IMR-90 (cell line): ENCODE measurements at regions not wholly inside any gene's neighbourhood (a gene's known extent, or its start where the extent isn't known, plus 50 kb on each side); places are given as distances from the start of the nearest gene placed in this dataset.

ENCODE experiments used
- ATAC-seq: fragments of 200-7000 bp; cut with Tn5 transposase; 2 replicates; pipeline ENCODE4 v1.9.1; 2020; ENCODE audit warnings: low read depth, mild to moderate bottlenecking, moderate library complexity
- BruUV-seq: library from RNA; stranded (reverse); fragments of 400-500 nt; replicated peaks from 2 replicates; lab custom pipeline; 2021; lab: Mats Ljungman, UMichigan
- CTCF ChIA-PET: fragments of 300-600 bp; formaldehyde crosslinking; extraction: SDS; loops from one replicate; lab custom pipeline; 2021; ENCODE audit warnings: antibody characterized with exemption; lab: Yijun Ruan, JAX
- POLR2A ChIA-PET: fragments of 300-600 bp; sonication (Branson Sonifier 250); formaldehyde crosslinking; loops from one replicate; lab custom pipeline; 2022; ENCODE audit warnings: antibody characterized with exemption; ENCODE audit not compliant: unreplicated experiment; lab: Charles Lee
- DNase-seq: peaks from one replicate; pipeline ENCODE4 v3.0.0; 2013
- H2AFZ ChIP-seq: replicated peaks from 2 replicates; pipeline ENCODE3; 2013; ENCODE audit warnings: low read length, mild to moderate bottlenecking; ENCODE audit not compliant: poor library complexity
- H2AK5ac ChIP-seq: 2 replicates; pipeline ENCODE4 v1.6.1; 2013; ENCODE audit warnings: low read depth, low read length, inconsistent platforms
- H2AK9ac ChIP-seq: replicated peaks from 2 replicates; pipeline ENCODE3; 2013; ENCODE audit warnings: mild to moderate bottlenecking, low read depth, low read length, moderate library complexity; ENCODE audit not compliant: poor library complexity
- H2BK120ac ChIP-seq: 2 replicates; pipeline ENCODE4 v1.6.1; 2013; ENCODE audit warnings: low read depth, low read length, inconsistent platforms
- H2BK15ac ChIP-seq: 3 replicates; pipeline ENCODE4 v1.6.1; 2013; ENCODE audit warnings: low read depth, low read length, inconsistent platforms
- H2BK20ac ChIP-seq: 2 replicates; pipeline ENCODE4 v1.6.1; 2013; ENCODE audit warnings: low read depth, mild to moderate bottlenecking, inconsistent platforms, low read length, moderate library complexity
- H2BK5ac ChIP-seq: 2 replicates; pipeline ENCODE4 v1.6.1; 2013; ENCODE audit warnings: mild to moderate bottlenecking, low read depth, low read length, inconsistent platforms; ENCODE audit not compliant: poor library complexity, severe bottlenecking
- H3K14ac ChIP-seq: replicated peaks from 2 replicates; pipeline ENCODE4 v1.6.1; 2013; ENCODE audit warnings: low read depth, low read length, inconsistent platforms
- H3K18ac ChIP-seq: 2 replicates; pipeline ENCODE4 v1.6.1; 2013; ENCODE audit warnings: low read depth, low read length, control low read depth
- H3K23ac ChIP-seq: 2 replicates; pipeline ENCODE4 v1.6.1; 2013; ENCODE audit warnings: low read depth, low read length, inconsistent platforms
- H3K27ac ChIP-seq: 2 replicates; pipeline ENCODE4 v1.5.1; 2013; ENCODE audit warnings: mild to moderate bottlenecking, control low read depth, low read length; ENCODE audit not compliant: insufficient read depth
- H3K27me3 ChIP-seq: 2 replicates; pipeline ENCODE4 v1.6.1; 2013; ENCODE audit warnings: low read length; ENCODE audit not compliant: control insufficient read depth, insufficient read depth
- H3K36me3 ChIP-seq: 2 replicates; pipeline ENCODE4 v1.6.1; 2013; ENCODE audit warnings: low read length, mixed read lengths; ENCODE audit not compliant: control insufficient read depth, insufficient read depth
- H3K4ac ChIP-seq: 2 replicates; pipeline ENCODE4 v1.6.1; 2013; ENCODE audit warnings: low read depth, low read length, inconsistent platforms
- H3K4me1 ChIP-seq: 2 replicates; pipeline ENCODE4 v1.6.1; 2013; ENCODE audit warnings: low read length, mixed read lengths; ENCODE audit not compliant: control insufficient read depth, insufficient read depth
- H3K4me2 ChIP-seq: 2 replicates; pipeline ENCODE4 v1.6.1; 2013; ENCODE audit warnings: low read depth, mild to moderate bottlenecking, control low read depth, low read length, moderate library complexity
- H3K4me3 ChIP-seq: 2 replicates; pipeline ENCODE4 v1.5.1; 2013; ENCODE audit warnings: low read depth, mild to moderate bottlenecking, control low read depth, low read length, moderate library complexity; ENCODE audit not compliant: insufficient read depth
- H3K56ac ChIP-seq: 2 replicates; pipeline ENCODE4 v1.6.1; 2013; ENCODE audit warnings: low read length, inconsistent platforms; ENCODE audit not compliant: insufficient read depth; ENCODE audit errors: extremely low read depth
- H3K79me1 ChIP-seq, 2 experiments: 2 replicates each; pipeline ENCODE4 v1.6.1; 2013; ENCODE audit warnings: low read length in 2 of 2, inconsistent platforms in 1 of 2, low read depth in 1 of 2
- H3K9ac ChIP-seq: 2 replicates; pipeline ENCODE4 v1.6.1; 2013; ENCODE audit warnings: low read depth, low read length, control low read depth
- H3K9me1 ChIP-seq: 2 replicates; pipeline ENCODE4 v1.6.1; 2013; ENCODE audit warnings: low read length, inconsistent platforms; ENCODE audit not compliant: insufficient read depth
- H3K9me3 ChIP-seq: 2 replicates; pipeline ENCODE4 v1.6.1; 2013; ENCODE audit warnings: low read length; ENCODE audit not compliant: control insufficient read depth, insufficient read depth
- H4K20me1 ChIP-seq: 2 replicates; pipeline ENCODE4 v1.6.1; 2013; ENCODE audit warnings: low read length, inconsistent platforms; ENCODE audit not compliant: insufficient read depth
- H4K5ac ChIP-seq: 2 replicates; pipeline ENCODE4 v1.6.1; 2013; ENCODE audit warnings: mild to moderate bottlenecking, low read depth, low read length, control low read depth
- H4K8ac ChIP-seq, 2 experiments: 2 replicates each; pipeline ENCODE4 v1.6.1; 2013; ENCODE audit warnings: low read depth in 2 of 2, low read length in 2 of 2, control low read depth in 1 of 2, inconsistent platforms in 1 of 2
- H4K91ac ChIP-seq: 2 replicates; pipeline ENCODE4 v1.6.1; 2013; ENCODE audit warnings: low read depth, low read length, inconsistent platforms; ENCODE audit not compliant: insufficient read depth
- BHLHE40 ChIP-seq: fragments of 150-350 bp; IDR thresholded peaks from 2 replicates; pipeline ENCODE4 v1.6.1; 2016; ENCODE audit warnings: mild to moderate bottlenecking, low read depth, low read length
- MAFK ChIP-seq: IDR thresholded peaks from 2 replicates; pipeline ENCODE4 v1.6.1; 2012; ENCODE audit warnings: low read depth, low read length, improper control_type of control experiment
- WGBS, 2 experiments: methylation state at CpG; one replicate each; pipeline versions ENCODE4 v1.1.5 to v1.1.7; 2013; ENCODE audit warnings: missing lambda C conversion rate in 2 of 2; ENCODE audit not compliant: insufficient read length in 1 of 2; ENCODE audit errors: extremely low coverage in 2 of 2; 5-methylcytosine and 5-hydroxymethylcytosine counted together
- dilution Hi-C: fragments of 300-500 bp; cut with HindIII; formaldehyde crosslinking; loops from one replicate; pipeline ENCODE4 v1.14.3; 2018; ENCODE audit warnings: low sequenced_read_pairs; ENCODE audit not compliant: unreplicated experiment
- in situ Hi-C: fragments of 300-500 bp; cut with MboI; formaldehyde crosslinking; loops from 3 replicates; pipeline ENCODE4 v1.14.3; 2019; ENCODE audit warnings: low sequenced_read_pairs, inconsistent platforms, mixed read lengths
- intact Hi-C: fragments of 100-400 bp; cut with micrococcal nuclease; formaldehyde crosslinking; loops from 2 replicates; pipeline ENCODE4 v1.10.0; 2022

- no peak overlapping the region for H3K27ac ChIP-seq
- no peak for TF ChIP-seq MAFK
- no peak for TF ChIP-seq BHLHE40
- dilution Hi-C loops (no loop called here), intact Hi-C loops (no loop called here), in situ Hi-C loops (loop anchor here (25.0 kb wide), 1 partner anchor 520 kb away; no protein-coding TSS in a partner anchor)
- no peak overlapping the region for H2AK9ac ChIP-seq
- peaks cover 13% of the 10 kb centered on the region; the same call in 1 of the 2 replicates for H3K27me3 ChIP-seq
- CTCF ChIA-PET, result no interaction called here
- BruUV-seq, result no TSS peak
- H2BK120ac ChIP-seq, result no peak overlapping the region
- H3K4me1 ChIP-seq, result no peaks in the 10 kb centered on the region
- ATAC-seq, result no peak
- no peaks in the 10 kb centered on the region for H3K9me1 ChIP-seq
- no peaks in the 10 kb centered on the region for H3K36me3 ChIP-seq
- no peak overlapping the region for H2AK5ac ChIP-seq
- no peak overlapping the region for H3K14ac ChIP-seq
- no peak overlapping the region for H2BK15ac ChIP-seq
- no peak for DNase-seq
- H3K9ac ChIP-seq, result no peak overlapping the region
- WGBS, 2 experiments, result 51% methylated on average over 3 of the region's 9 CpGs; no CpG with 5 or more reads in 1 of the 2 experiments
- no peaks in the 10 kb centered on the region for H3K79me1 ChIP-seq
- POLR2A ChIA-PET, result no interaction called here
- H3K4me3 ChIP-seq, result no peak overlapping the region
- no peaks in the 10 kb centered on the region for H4K20me1 ChIP-seq
- no peak overlapping the region for H3K18ac ChIP-seq
- H2BK20ac ChIP-seq, result no peak overlapping the region
- no peak overlapping the region for H3K4ac ChIP-seq
- H3K4me2 ChIP-seq, result no peak overlapping the region
- no peak overlapping the region for H4K91ac ChIP-seq
- H2BK5ac ChIP-seq, result no peak overlapping the region
- no peak overlapping the region for H4K5ac ChIP-seq
- no peak overlapping the region for H3K23ac ChIP-seq
- H3K9me3 ChIP-seq, result no peaks in the 10 kb centered on the region; the same call in 1 of the 2 replicates
- H3K56ac ChIP-seq, result no peak overlapping the region
- H2AFZ ChIP-seq, result no peak overlapping the region
- H4K8ac ChIP-seq, result no peak overlapping the region
Observed at GRCh38 chr17:79382313-79382712, 228.5 kb downstream of the RBFOX3 start.
